ENCODE measurements at regions not wholly inside any gene's neighbourhood (a gene's known extent, or its start where the extent isn't known, plus 50 kb on each side); places are given as distances from the start of the nearest gene placed in this dataset.
"Not testable (repeated sequence)": the region's sequence is repeated elsewhere in the genome, so short reads cannot be mapped to it uniquely, and the experiment has no call there.

GRCh38 chr4:53886090-53886489 lies 178.3 kb downstream of the CHIC2 start:
- Histone ChIP-seq H2AFZ (ENCODE audit: low read depth, low read length, poor library complexity, severe bottlenecking) (no peak overlapping the region), H3K4me1 (ENCODE audit: control insufficient read depth in 1 of 2, insufficient read depth in 2 of 2, low read length in 2 of 2) (no peaks in the 10 kb centered on the region), H3K27ac (ENCODE audit: low read depth, low read length) (no peak overlapping the region), H3K9ac (ENCODE audit: low read length) (no peak overlapping the region), H3K36me3 (ENCODE audit: control insufficient read depth in 1 of 2, insufficient read depth in 2 of 2, low read length in 2 of 2) (no peaks in the 10 kb centered on the region), H3K9me3 (ENCODE audit: control insufficient read depth in 1 of 2, insufficient read depth in 1 of 2, low read depth in 1 of 2, low read length in 2 of 2) (no peaks in the 10 kb centered on the region), H3K79me2 (ENCODE audit: insufficient read depth, low read length) (no peaks in the 10 kb centered on the region), H3K4me3 (replicated peaks in 1 of 2; ENCODE audit: low read depth in 1 of 2, low read length in 2 of 2) (no peak overlapping the region), H3K9me2 (ENCODE audit: insufficient read depth) (no peaks in the 10 kb centered on the region), H3K27me3 (ENCODE audit: insufficient read depth, low read length) (peaks cover 10% of the 10 kb centered on the region), H3K4me2 (ENCODE audit: low read length) (no peak overlapping the region), H4K20me1 (ENCODE audit: insufficient read depth) (no peaks in the 10 kb centered on the region)
- ATAC-seq = no peak
- no TSS peak for BruUV-seq (replicated peaks)
- ChIA-PET POLR2A (no interaction called here), CTCF (interaction anchor here (1.0 kb wide), 2 partner anchors 22 to 681 kb away, joined by 3 to 4 read pairs; no protein-coding TSS in a partner anchor), RAD21 (ENCODE audit: low non-redundant PET in 1 of 2, low total read pairs in 2 of 2, uncharacterized antibody in 2 of 2, unreplicated experiment in 2 of 2) (no interaction called here)
- TF ChIP-seq RAD21 (IDR thresholded peaks at IDR 0.05; ENCODE audit: low read depth) = no peak
- no peak for TF ChIP-seq CBX3 (IDR thresholded peaks at IDR 0.05; ENCODE audit: low read depth)
- no peak for TF ChIP-seq TCF7L2 (IDR thresholded peaks at IDR 0.05; ENCODE audit: borderline replicate concordance, extremely low read depth, insufficient read depth, insufficient read length)
- TF ChIP-seq ATF3 (IDR thresholded peaks at IDR 0.05) = no peak
- TF ChIP-seq EGR1 (IDR thresholded peaks at IDR 0.05; ENCODE audit: low read depth) = no peak
- no peak for TF ChIP-seq FOSL1 (IDR thresholded peaks at IDR 0.05; ENCODE audit: low read depth)
- TF ChIP-seq ZFX (IDR thresholded peaks at IDR 0.05) = no peak
- TF ChIP-seq EZH2phosphoT487 (IDR thresholded peaks at IDR 0.05; ENCODE audit: borderline replicate concordance) = no peak
- DNase-seq (ENCODE audit: low read depth, low spot score) = no peak
- intact Hi-C loops (cut with micrococcal nuclease) = no loop called here

GRCh38 chr4:53885668-53886067 lies 178.7 kb downstream of the CHIC2 start:
- POLR2A ChIA-PET = no interaction called here
- intact Hi-C loops (cut with micrococcal nuclease) = no loop called here
- H3K27ac ChIP-seq (ENCODE audit: low read depth, low read length) = no peak overlapping the region
- H4K20me1 ChIP-seq (ENCODE audit: insufficient read depth) = no peaks in the 10 kb centered on the region
- CTCF ChIA-PET = interaction anchor here (0.6 to 1.0 kb wide), 3 partner anchors 22 to 681 kb away, joined by 3 to 4 read pairs (median 3); no protein-coding TSS in a partner anchor
- no peaks in the 10 kb centered on the region for H3K9me2 ChIP-seq (ENCODE audit: insufficient read depth)
- no TSS peak for BruUV-seq (replicated peaks)
- H3K9ac ChIP-seq (ENCODE audit: low read length) = no peak overlapping the region
- RAD21 ChIA-PET (ENCODE audit: low non-redundant PET in 1 of 2, low total read pairs in 2 of 2, uncharacterized antibody in 2 of 2, unreplicated experiment in 2 of 2) = no interaction called here
- TF ChIP-seq MAX (IDR thresholded peaks at IDR 0.05) (no peak), SRF (IDR thresholded peaks at IDR 0.05; ENCODE audit: low read depth) (no peak), ZNF274 (IDR thresholded peaks at IDR 0.05; ENCODE audit: low read depth, low read length) (no peak), EZH2phosphoT487 (IDR thresholded peaks at IDR 0.05; ENCODE audit: borderline replicate concordance) (no peak), EGR1 (IDR thresholded peaks at IDR 0.05; ENCODE audit: low read depth) (no peak), POLR2AphosphoS5 (IDR thresholded peaks at IDR 0.05; ENCODE audit: low read depth, low read length) (no peak)
- no peaks in the 10 kb centered on the region for H3K4me1 ChIP-seq (ENCODE audit: control insufficient read depth in 1 of 2, insufficient read depth in 2 of 2, low read length in 2 of 2)
- H3K27me3 ChIP-seq (ENCODE audit: insufficient read depth, low read length) = peaks cover 10% of the 10 kb centered on the region
- DNase-seq (ENCODE audit: low read depth, low spot score) = no peak
- H3K4me3 ChIP-seq (replicated peaks in 1 of 2; ENCODE audit: low read depth in 1 of 2, low read length in 2 of 2) = no peak overlapping the region
- ATAC-seq = no peak
- no peaks in the 10 kb centered on the region for H3K36me3 ChIP-seq (ENCODE audit: control insufficient read depth in 1 of 2, insufficient read depth in 2 of 2, low read length in 2 of 2)
- no peak overlapping the region for H3K4me2 ChIP-seq (ENCODE audit: low read length)
- H3K79me2 ChIP-seq (ENCODE audit: insufficient read depth, low read length) = no peaks in the 10 kb centered on the region
- H2AFZ ChIP-seq (ENCODE audit: low read depth, low read length, poor library complexity, severe bottlenecking) = no peak overlapping the region
- no peaks in the 10 kb centered on the region for H3K9me3 ChIP-seq (ENCODE audit: control insufficient read depth in 1 of 2, insufficient read depth in 1 of 2, low read depth in 1 of 2, low read length in 2 of 2)

GRCh38 chr4:53877096-53877495 lies 187.3 kb downstream of the CHIC2 start:
- POLR2A ChIA-PET; H3K27ac ChIP-seq (ENCODE audit: low read depth, low read length); H2AFZ ChIP-seq (ENCODE audit: low read depth, low read length, poor library complexity, severe bottlenecking); H3K4me3 ChIP-seq (replicated peaks in 1 of 2; ENCODE audit: low read depth in 1 of 2, low read length in 2 of 2); CTCF ChIA-PET; H3K4me1 ChIP-seq (ENCODE audit: control insufficient read depth in 1 of 2, insufficient read depth in 2 of 2, low read length in 2 of 2); intact Hi-C loops (cut with micrococcal nuclease); H3K9ac ChIP-seq (ENCODE audit: low read length); RAD21 ChIA-PET (ENCODE audit: low non-redundant PET in 1 of 2, low total read pairs in 2 of 2, uncharacterized antibody in 2 of 2, unreplicated experiment in 2 of 2); H3K9me3 ChIP-seq (ENCODE audit: control insufficient read depth in 1 of 2, insufficient read depth in 1 of 2, low read depth in 1 of 2, low read length in 2 of 2); H3K36me3 ChIP-seq (ENCODE audit: control insufficient read depth in 1 of 2, insufficient read depth in 2 of 2, low read length in 2 of 2); DNase-seq (ENCODE audit: low read depth, low spot score); H3K27me3 ChIP-seq (ENCODE audit: insufficient read depth, low read length); ATAC-seq; H4K20me1 ChIP-seq (ENCODE audit: insufficient read depth); H3K79me2 ChIP-seq (ENCODE audit: insufficient read depth, low read length); BruUV-seq (replicated peaks); H3K9me2 ChIP-seq (ENCODE audit: insufficient read depth); H3K4me2 ChIP-seq (ENCODE audit: low read length): not testable (repeated sequence)

All from HCT116 (cell line).